PC-9 (cell line): ENCODE measurements at regions not wholly inside any gene's neighbourhood (a gene's known extent, or its start where the extent isn't known, plus 50 kb on each side); places are given as distances from the start of the nearest gene placed in this dataset.

Experiments
- BruUV-seq: library from RNA; stranded (reverse); fragments of 400-500 nt; replicated peaks from 2 replicates; lab custom pipeline; 2021; lab: Mats Ljungman, UMichigan
- CTCF ChIA-PET: fragments of 300-600 bp; sonication (Branson Sonifier 250); formaldehyde crosslinking; loops from one replicate; lab custom pipeline; 2022; ENCODE audit warnings: antibody characterized with exemption; lab: Charles Lee
- POLR2A ChIA-PET: fragments of 300-600 bp; sonication (Branson Sonifier 250); formaldehyde crosslinking; loops from one replicate; lab custom pipeline; 2022; ENCODE audit warnings: antibody characterized with exemption; ENCODE audit not compliant: unreplicated experiment; lab: Charles Lee
- DNase-seq, 2 experiments: peaks; one replicate each; pipeline versions ENCODE4 v3.0.0 to v3.0.0-alpha.2; 2015 to 2022; ENCODE audit warnings: mixed read lengths in 1 of 2
- H2AFZ ChIP-seq: fragments of 200-600 bp; sonication (generic); 2 replicates; pipeline ENCODE4 v1.8.1; 2017; ENCODE audit warnings: antibody characterized with exemption
- H3F3A ChIP-seq: fragments of 200-600 bp; sonication (generic); 2 replicates; pipeline ENCODE4 v1.8.1; 2017; ENCODE audit warnings: antibody characterized with exemption, mild to moderate bottlenecking, low read depth; ENCODE audit not compliant: insufficient read depth
- H3K27ac ChIP-seq: fragments of 200-600 bp; sonication (generic); 2 replicates; pipeline ENCODE4 v1.6.1; 2016; ENCODE audit warnings: mixed run types
- H3K27me3 ChIP-seq: fragments of 200-600 bp; sonication (generic); 2 replicates; pipeline ENCODE4 v1.6.1; 2016; ENCODE audit warnings: low read depth, mixed run types; ENCODE audit not compliant: insufficient read depth
- H3K36me3 ChIP-seq: fragments of 200-600 bp; sonication (generic); 2 replicates; pipeline ENCODE4 v1.6.1; 2016; ENCODE audit warnings: low read depth, mixed run types
- H3K4me1 ChIP-seq: fragments of 200-600 bp; sonication (generic); replicated peaks from 2 replicates; pipeline ENCODE4 v1.6.1; 2016; ENCODE audit warnings: mixed run types; ENCODE audit not compliant: insufficient read depth
- H3K4me2 ChIP-seq: fragments of 200-600 bp; sonication (generic); 2 replicates; pipeline ENCODE4 v1.6.1; 2017; ENCODE audit warnings: mixed run types
- H3K4me3 ChIP-seq: fragments of 200-600 bp; sonication (generic); 2 replicates; pipeline ENCODE4 v1.6.1; 2016; ENCODE audit warnings: mixed run types
- H3K79me2 ChIP-seq: fragments of 200-600 bp; sonication (generic); 2 replicates; pipeline ENCODE4 v1.6.1; 2017; ENCODE audit warnings: low read depth, mixed run types
- H3K9me2 ChIP-seq: fragments of 200-600 bp; sonication (generic); 2 replicates; pipeline ENCODE4 v1.8.1; 2017; ENCODE audit warnings: mild to moderate bottlenecking; ENCODE audit not compliant: insufficient read depth
- H3K9me3 ChIP-seq: fragments of 200-600 bp; sonication (generic); 2 replicates; pipeline ENCODE4 v1.8.1; 2016; ENCODE audit warnings: low read depth; ENCODE audit not compliant: insufficient read depth
- H4K20me1 ChIP-seq: fragments of 200-600 bp; sonication (generic); 2 replicates; pipeline ENCODE4 v1.8.1; 2017; ENCODE audit not compliant: insufficient read depth
- EZH2 ChIP-seq: fragments of 200-600 bp; sonication (generic); IDR thresholded peaks from 2 replicates; pipeline ENCODE4 v1.8.0; 2017; ENCODE audit warnings: antibody characterized with exemption, low read depth
- intact Hi-C: fragments of 100-400 bp; cut with micrococcal nuclease; formaldehyde crosslinking; loops from one replicate; pipeline ENCODE4 v1.10.0; 2022; ENCODE audit not compliant: unreplicated experiment
- TF ChIP-seq, protein P1 (sequence below): fragments of 200-600 bp; sonication (generic); conservative IDR thresholded peaks from 2 replicates; pipeline ENCODE4 v1.6.1; 2017; ENCODE audit warnings: mixed run types, antibody characterized with exemption, mild to moderate bottlenecking, moderate library complexity

DNA sequence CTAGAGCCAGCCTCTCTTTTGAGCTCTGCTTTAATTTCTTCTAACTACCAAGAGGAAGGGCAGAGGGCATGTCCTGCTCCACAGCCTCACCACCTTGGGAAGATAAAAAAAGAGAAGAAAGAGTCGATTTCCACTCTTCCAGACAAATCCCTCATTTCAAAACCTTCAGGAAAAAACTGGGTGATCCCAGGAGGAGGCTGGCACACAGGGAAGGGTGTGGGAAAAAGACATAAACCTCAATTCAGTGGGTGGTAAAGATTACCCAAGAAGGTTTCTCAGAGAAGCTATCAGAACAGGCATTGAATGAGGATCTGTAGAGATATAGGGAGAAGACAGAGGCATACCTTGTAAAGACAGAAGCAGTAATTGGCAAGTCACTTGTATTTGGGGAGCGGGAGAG is 79.9 kb upstream of the CRHR1 start:
- no peak for TF ChIP-seq EZH2
- TF ChIP-seq, protein P1, sequence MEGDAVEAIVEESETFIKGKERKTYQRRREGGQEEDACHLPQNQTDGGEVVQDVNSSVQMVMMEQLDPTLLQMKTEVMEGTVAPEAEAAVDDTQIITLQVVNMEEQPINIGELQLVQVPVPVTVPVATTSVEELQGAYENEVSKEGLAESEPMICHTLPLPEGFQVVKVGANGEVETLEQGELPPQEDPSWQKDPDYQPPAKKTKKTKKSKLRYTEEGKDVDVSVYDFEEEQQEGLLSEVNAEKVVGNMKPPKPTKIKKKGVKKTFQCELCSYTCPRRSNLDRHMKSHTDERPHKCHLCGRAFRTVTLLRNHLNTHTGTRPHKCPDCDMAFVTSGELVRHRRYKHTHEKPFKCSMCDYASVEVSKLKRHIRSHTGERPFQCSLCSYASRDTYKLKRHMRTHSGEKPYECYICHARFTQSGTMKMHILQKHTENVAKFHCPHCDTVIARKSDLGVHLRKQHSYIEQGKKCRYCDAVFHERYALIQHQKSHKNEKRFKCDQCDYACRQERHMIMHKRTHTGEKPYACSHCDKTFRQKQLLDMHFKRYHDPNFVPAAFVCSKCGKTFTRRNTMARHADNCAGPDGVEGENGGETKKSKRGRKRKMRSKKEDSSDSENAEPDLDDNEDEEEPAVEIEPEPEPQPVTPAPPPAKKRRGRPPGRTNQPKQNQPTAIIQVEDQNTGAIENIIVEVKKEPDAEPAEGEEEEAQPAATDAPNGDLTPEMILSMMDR: no peak
- DNase-seq: no peak
- H4K20me1 ChIP-seq: no peaks in the 10 kb centered on the region
- CTCF ChIA-PET: no interaction called here
- H3K27ac ChIP-seq: no peak overlapping the region
- intact Hi-C loops: no loop called here
- no peaks in the 10 kb centered on the region for H3K79me2 ChIP-seq
- no peaks in the 10 kb centered on the region for H3K9me3 ChIP-seq
- no peaks in the 10 kb centered on the region for H3K9me2 ChIP-seq
- no peaks in the 10 kb centered on the region for H3K36me3 ChIP-seq
- peaks cover 24% of the 10 kb centered on the region for H3K4me1 ChIP-seq
- H3K27me3 ChIP-seq: peaks cover 48% of the 10 kb centered on the region
- H3K4me3 ChIP-seq: no peak overlapping the region
- peaks cover 16% of the 10 kb centered on the region; the same call in 1 of the 2 replicates for H3F3A ChIP-seq
- no TSS peak for BruUV-seq
- H2AFZ ChIP-seq: no peak overlapping the region
- POLR2A ChIA-PET: no interaction called here
- H3K4me2 ChIP-seq: no peak overlapping the region

DNA sequence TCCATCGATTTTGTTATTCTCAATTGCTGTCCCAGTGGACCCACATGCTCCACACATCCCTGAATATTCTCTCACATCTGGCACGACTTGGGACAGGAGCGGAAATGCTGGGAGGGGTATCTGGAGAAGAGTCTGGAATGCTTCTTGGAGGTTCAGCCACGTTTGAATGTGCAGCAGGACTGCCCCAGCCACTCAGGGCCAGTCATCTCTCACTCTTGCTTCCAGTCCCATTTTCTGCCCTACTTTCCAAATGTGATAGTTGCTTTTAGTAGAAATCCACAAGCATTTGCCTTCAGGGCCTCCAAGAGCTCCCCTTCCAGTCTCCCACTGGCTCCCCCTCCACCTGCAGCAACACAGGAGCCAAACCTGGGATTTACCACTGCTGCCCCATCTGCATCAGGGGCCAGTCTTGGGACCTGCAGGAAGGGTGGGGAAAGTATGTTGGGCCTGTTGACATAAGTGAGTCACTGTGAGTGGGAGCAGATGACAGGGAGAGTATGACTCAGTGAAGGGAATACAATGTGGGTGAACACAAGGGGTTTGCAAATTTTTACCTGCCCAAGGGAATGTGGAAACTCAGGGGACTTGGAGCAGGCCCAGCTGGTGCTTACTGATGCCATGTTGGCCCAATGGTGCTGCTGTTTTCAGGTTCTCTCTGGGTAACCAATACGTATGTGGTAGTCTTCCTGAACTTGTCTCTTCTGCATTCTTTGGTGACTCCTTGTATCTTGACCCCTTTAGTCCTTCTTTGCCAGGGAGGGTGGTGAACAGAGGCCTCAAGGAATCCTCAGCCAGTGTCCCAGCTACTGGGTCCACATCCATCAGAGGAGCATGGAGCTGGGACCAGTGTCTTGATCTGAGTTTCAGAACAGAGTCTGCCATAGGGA is 78.8 kb upstream of the CRHR1 start:
- peak overlapping the region; percentile 20 for H3K4me2 ChIP-seq
- peak; percentile 51 to 86 for DNase-seq
- no TSS peak for BruUV-seq

DNA sequence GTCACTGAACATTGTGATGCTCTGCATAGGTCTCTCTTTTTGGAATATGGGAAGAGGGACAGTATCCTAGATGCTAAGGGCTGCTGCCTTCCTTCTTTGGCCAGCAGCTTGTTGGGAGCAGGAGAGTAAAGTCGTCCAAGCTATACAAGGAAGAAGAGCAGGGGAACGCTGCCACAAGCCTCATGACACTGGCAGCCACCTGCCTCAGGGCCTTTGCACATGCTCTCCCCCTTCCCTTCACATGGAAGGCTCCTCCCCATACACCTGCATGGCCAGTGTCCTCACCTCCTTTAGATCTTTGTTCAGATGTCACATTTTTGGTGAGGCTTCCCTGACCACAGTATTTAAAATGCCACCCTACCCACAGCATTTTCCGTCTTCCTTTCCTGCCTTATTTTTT is 78.1 kb upstream of the CRHR1 start:
- no peaks in the 10 kb centered on the region for H3K9me3 ChIP-seq
- intact Hi-C loops: no loop called here
- no peaks in the 10 kb centered on the region for H3K36me3 ChIP-seq
- H3K27me3 ChIP-seq: peaks cover 41% of the 10 kb centered on the region
- POLR2A ChIA-PET: no interaction called here
- H3K4me3 ChIP-seq: no peak overlapping the region
- H2AFZ ChIP-seq: no peak overlapping the region
- no peak for DNase-seq
- no peaks in the 10 kb centered on the region for H4K20me1 ChIP-seq
- H3K4me1 ChIP-seq: peaks cover 24% of the 10 kb centered on the region
- no peaks in the 10 kb centered on the region for H3K79me2 ChIP-seq
- no peak overlapping the region for H3K4me2 ChIP-seq
- H3K27ac ChIP-seq: no peak overlapping the region
- BruUV-seq: no TSS peak
- H3F3A ChIP-seq: peaks cover 16% of the 10 kb centered on the region; the same call in 1 of the 2 replicates
- TF ChIP-seq EZH2: no peak
- TF ChIP-seq, protein P1: no peak
- CTCF ChIA-PET: no interaction called here
- no peaks in the 10 kb centered on the region for H3K9me2 ChIP-seq

More for the DNA sequence above, 78.8 kb upstream of the CRHR1 start:
- Histone ChIP-seq H3F3A (peaks cover 16% of the 10 kb centered on the region; the same call in 1 of the 2 replicates), H3K36me3 (no peaks in the 10 kb centered on the region), H4K20me1 (no peaks in the 10 kb centered on the region), H2AFZ (no peak overlapping the region), H3K79me2 (no peaks in the 10 kb centered on the region), H3K4me3 (no peak overlapping the region), H3K4me1 (peaks cover 24% of the 10 kb centered on the region), H3K9me2 (no peaks in the 10 kb centered on the region), H3K27ac (no peak overlapping the region), H3K27me3 (peaks cover 41% of the 10 kb centered on the region), H3K9me3 (no peaks in the 10 kb centered on the region)
- intact Hi-C loops: no loop called here
- ChIA-PET POLR2A (no interaction called here), CTCF (no interaction called here)
- no peak for TF ChIP-seq EZH2
- TF ChIP-seq, protein P1: no peak
